ENCODE measurements at regions not wholly inside any gene's neighbourhood (a gene's known extent, or its start where the extent isn't known, plus 50 kb on each side); places are given as distances from the start of the nearest gene placed in this dataset.

DNA sequence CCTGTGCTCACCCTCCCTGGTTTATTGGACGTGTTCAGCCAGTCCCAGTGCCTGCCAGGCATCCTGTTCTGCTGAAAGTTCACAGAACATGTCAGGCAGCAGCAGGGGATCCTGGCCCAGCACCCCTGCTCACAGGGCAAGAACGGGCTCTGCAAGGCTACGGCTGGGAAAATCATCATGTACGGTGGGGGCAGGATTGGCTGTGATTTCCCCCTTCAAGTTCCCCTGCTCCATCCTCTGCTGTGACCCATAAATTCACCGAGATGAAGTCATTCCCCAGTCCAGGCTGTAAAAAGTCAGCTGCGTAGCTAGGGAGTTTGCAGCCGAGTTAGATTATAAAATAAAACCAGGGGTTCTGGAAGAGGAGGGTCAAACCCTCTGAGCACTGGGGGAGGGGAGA, 484.1 kb upstream of the ZMIZ1 start:
- TF ChIP-seq, protein P1, sequence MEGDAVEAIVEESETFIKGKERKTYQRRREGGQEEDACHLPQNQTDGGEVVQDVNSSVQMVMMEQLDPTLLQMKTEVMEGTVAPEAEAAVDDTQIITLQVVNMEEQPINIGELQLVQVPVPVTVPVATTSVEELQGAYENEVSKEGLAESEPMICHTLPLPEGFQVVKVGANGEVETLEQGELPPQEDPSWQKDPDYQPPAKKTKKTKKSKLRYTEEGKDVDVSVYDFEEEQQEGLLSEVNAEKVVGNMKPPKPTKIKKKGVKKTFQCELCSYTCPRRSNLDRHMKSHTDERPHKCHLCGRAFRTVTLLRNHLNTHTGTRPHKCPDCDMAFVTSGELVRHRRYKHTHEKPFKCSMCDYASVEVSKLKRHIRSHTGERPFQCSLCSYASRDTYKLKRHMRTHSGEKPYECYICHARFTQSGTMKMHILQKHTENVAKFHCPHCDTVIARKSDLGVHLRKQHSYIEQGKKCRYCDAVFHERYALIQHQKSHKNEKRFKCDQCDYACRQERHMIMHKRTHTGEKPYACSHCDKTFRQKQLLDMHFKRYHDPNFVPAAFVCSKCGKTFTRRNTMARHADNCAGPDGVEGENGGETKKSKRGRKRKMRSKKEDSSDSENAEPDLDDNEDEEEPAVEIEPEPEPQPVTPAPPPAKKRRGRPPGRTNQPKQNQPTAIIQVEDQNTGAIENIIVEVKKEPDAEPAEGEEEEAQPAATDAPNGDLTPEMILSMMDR (IDR thresholded peaks at IDR 0.05; ENCODE audit: low read length) = no peak
- no peak for TF ChIP-seq EZH2 (IDR thresholded peaks at IDR 0.05; ENCODE audit: borderline replicate concordance, low read length)
